Kidney epithelial cell (primary cell): ENCODE measurements at regions not wholly inside any gene's neighbourhood (a gene's known extent, or its start where the extent isn't known, plus 50 kb on each side); places are given as distances from the start of the nearest gene placed in this dataset.

Source experiments
- DNase-seq: peaks from one replicate; pipeline ENCODE4 v3.0.0-alpha.2; 2010; ENCODE audit warnings: low read depth
- H3K27me3 ChIP-seq: 2 replicates; pipeline ENCODE4 v1.6.0; 2011; ENCODE audit warnings: low read length; ENCODE audit not compliant: control insufficient read depth, insufficient read depth
- H3K36me3 ChIP-seq: 2 replicates; pipeline ENCODE4 v1.5.1; 2011; ENCODE audit warnings: low read length; ENCODE audit not compliant: control insufficient read depth, insufficient read depth
- H3K4me3 ChIP-seq: 2 replicates; pipeline ENCODE4 v1.5.1; 2011; ENCODE audit warnings: low read depth, mild to moderate bottlenecking, control low read depth, low read length
- CTCF ChIP-seq: IDR thresholded peaks from 2 replicates; pipeline ENCODE4 v1.5.1; 2011; ENCODE audit warnings: mild to moderate bottlenecking, moderate library complexity, low read length, control low read depth, inconsistent platforms; ENCODE audit not compliant: insufficient read depth, poor library complexity, severe bottlenecking

GRCh38 chrX:128365492-128365891, 313.3 kb upstream of the ACTRT1 start:
- no peaks in the 10 kb centered on the region for H3K36me3 ChIP-seq
- no peak for DNase-seq
- H3K4me3 ChIP-seq, result no peak overlapping the region
- TF ChIP-seq CTCF, result no peak
- no peaks in the 10 kb centered on the region for H3K27me3 ChIP-seq

- no peak for DNase-seq
- Histone ChIP-seq H3K36me3 (no peaks in the 10 kb centered on the region), H3K27me3 (no peaks in the 10 kb centered on the region), H3K4me3 (no peak overlapping the region)
- no peak for TF ChIP-seq CTCF
Observed at GRCh38 chrX:128335671-128336070, 283.5 kb upstream of the ACTRT1 start.

- Histone ChIP-seq H3K4me3 (no peak overlapping the region), H3K27me3 (no peaks in the 10 kb centered on the region), H3K36me3 (no peaks in the 10 kb centered on the region)
- no peak for TF ChIP-seq CTCF
- no peak for DNase-seq
Observed at GRCh38 chrX:128334821-128335220, 282.6 kb upstream of the ACTRT1 start.

- no peak for DNase-seq
Observed at GRCh38 chrX:128310912-128311311, 258.7 kb upstream of the ACTRT1 start.

GRCh38 chrX:128309311-128309710, 257.1 kb upstream of the ACTRT1 start:
- Histone ChIP-seq H3K4me3 (no peak overlapping the region), H3K27me3 (no peaks in the 10 kb centered on the region), H3K36me3 (no peaks in the 10 kb centered on the region)
- TF ChIP-seq CTCF, result no peak
- DNase-seq, result no peak

More at GRCh38 chrX:128310912-128311311, 258.7 kb upstream of the ACTRT1 start:
- no peak for TF ChIP-seq CTCF
- no peak overlapping the region for H3K4me3 ChIP-seq
- H3K36me3 ChIP-seq, result no peaks in the 10 kb centered on the region
- no peaks in the 10 kb centered on the region for H3K27me3 ChIP-seq

GRCh38 chrX:128294198-128294597, 242.0 kb upstream of the ACTRT1 start:
- no peak for DNase-seq
- no peak for TF ChIP-seq CTCF
- H3K36me3 ChIP-seq, result no peaks in the 10 kb centered on the region
- H3K27me3 ChIP-seq, result no peaks in the 10 kb centered on the region
- H3K4me3 ChIP-seq, result no peak overlapping the region
